Kidney (tissue), 13 donors: ENCODE measurements at regions not wholly inside any gene's neighbourhood (a gene's known extent, or its start where the extent isn't known, plus 50 kb on each side); places are given as distances from the start of the nearest gene placed in this dataset.

Experiments
- DNase-seq, 5 donors: peaks; one replicate each; pipeline ENCODE4 v3.0.0-alpha.2; 2013 to 2020
- FAIRE-seq: peaks from 2 replicates; lab custom pipeline; 2012; peaks lifted over from hg19 to GRCh38; lab: Jason Lieb, UNC
- H3K27ac ChIP-seq, 2 donors: one replicate each; pipeline ENCODE4 v1.7.0; 2013; ENCODE audit warnings: low read depth in 2 of 2, low read length in 2 of 2, inconsistent platforms in 1 of 2
- H3K27me3 ChIP-seq: one replicate; pipeline ENCODE4 v1.7.1; 2013; ENCODE audit warnings: low read length, inconsistent platforms; ENCODE audit not compliant: control insufficient read depth, insufficient read depth
- H3K36me3 ChIP-seq, 3 donors: one replicate each; pipeline versions ENCODE4 v1.7.0 to v1.7.1; 2013; ENCODE audit warnings: low read length in 3 of 3, control low read depth in 1 of 3, inconsistent platforms in 1 of 3; ENCODE audit not compliant: insufficient read depth in 3 of 3, control insufficient read depth in 2 of 3
- H3K4me1 ChIP-seq, 3 donors: one replicate each; pipeline versions ENCODE4 v1.7.0 to v1.7.1; 2013; ENCODE audit warnings: low read length in 3 of 3, inconsistent platforms in 1 of 3, low read depth in 1 of 3; ENCODE audit not compliant: control insufficient read depth in 2 of 3, insufficient read depth in 2 of 3
- H3K4me3 ChIP-seq, 3 donors: one replicate each; pipeline versions ENCODE4 v1.7.0 to v1.8.1; 2013; ENCODE audit warnings: low read length in 3 of 3, control low read depth in 1 of 3, inconsistent platforms in 1 of 3
- H3K9ac ChIP-seq, 3 donors: one replicate each; pipeline versions ENCODE4 v1.7.0 to v1.7.1; 2013; ENCODE audit warnings: low read length in 3 of 3, control low read depth in 1 of 3, inconsistent platforms in 1 of 3
- H3K9me3 ChIP-seq, 3 donors: one replicate each; pipeline versions ENCODE4 v1.7.0 to v1.7.1; 2013; ENCODE audit warnings: low read length in 3 of 3, control low read depth in 1 of 3, inconsistent platforms in 1 of 3; ENCODE audit not compliant: control insufficient read depth in 2 of 3, insufficient read depth in 1 of 3
- intact Hi-C: fragments of 100-400 bp; cut with DNase I; formaldehyde crosslinking; loops from one replicate; pipeline ENCODE4 v1.11.1; 2022
- TF ChIP-seq, protein P1 (sequence below): IDR thresholded peaks from 3 replicates; pipeline ENCODE4 v1.5.1; 2012; ENCODE audit warnings: mild to moderate bottlenecking, moderate library complexity, borderline replicate concordance; ENCODE audit not compliant: insufficient read depth; ENCODE audit errors: extremely low read depth
- donor health status: control.
- donor health status: control.
- donor health status: control.
- donor health status: control.
- donor health status: control.
- donor health status: DM: yes; HTN: yes; CAD: no.
- donor health status: Normal renal cell carcinoma (clear cell type).

DNA sequence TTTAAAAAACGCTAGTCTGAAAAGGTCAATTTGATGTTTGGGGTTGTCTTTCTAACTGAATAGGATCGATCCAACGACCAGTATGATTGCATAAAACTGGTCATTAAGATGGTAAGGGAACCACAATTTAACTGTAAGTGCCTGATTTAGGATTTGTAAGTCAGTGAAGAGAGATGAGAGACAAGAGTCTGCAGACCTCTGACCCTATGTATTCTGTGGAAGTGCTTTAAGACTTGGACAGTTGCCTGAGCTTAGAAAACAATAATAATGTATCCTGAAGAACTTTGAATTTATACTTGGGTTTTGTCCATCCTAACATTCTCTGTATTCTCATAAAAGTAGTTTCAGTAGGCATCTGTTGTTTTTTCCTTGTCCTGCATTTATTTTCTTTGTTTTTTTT lies 221.4 kb upstream of the SUCLG2 start:
- no peak overlapping the region for H3K4me3 ChIP-seq
- no peak for FAIRE-seq
- no peak for DNase-seq
- H3K9ac ChIP-seq = no peak overlapping the region
- H3K27me3 ChIP-seq = no peaks in the 10 kb centered on the region
- H3K4me1 ChIP-seq = no peaks in the 10 kb centered on the region
- H3K9me3 ChIP-seq = no peaks in the 10 kb centered on the region
- H3K27ac ChIP-seq = no peak overlapping the region
- intact Hi-C loops = no loop called here
- TF ChIP-seq, protein P1, sequence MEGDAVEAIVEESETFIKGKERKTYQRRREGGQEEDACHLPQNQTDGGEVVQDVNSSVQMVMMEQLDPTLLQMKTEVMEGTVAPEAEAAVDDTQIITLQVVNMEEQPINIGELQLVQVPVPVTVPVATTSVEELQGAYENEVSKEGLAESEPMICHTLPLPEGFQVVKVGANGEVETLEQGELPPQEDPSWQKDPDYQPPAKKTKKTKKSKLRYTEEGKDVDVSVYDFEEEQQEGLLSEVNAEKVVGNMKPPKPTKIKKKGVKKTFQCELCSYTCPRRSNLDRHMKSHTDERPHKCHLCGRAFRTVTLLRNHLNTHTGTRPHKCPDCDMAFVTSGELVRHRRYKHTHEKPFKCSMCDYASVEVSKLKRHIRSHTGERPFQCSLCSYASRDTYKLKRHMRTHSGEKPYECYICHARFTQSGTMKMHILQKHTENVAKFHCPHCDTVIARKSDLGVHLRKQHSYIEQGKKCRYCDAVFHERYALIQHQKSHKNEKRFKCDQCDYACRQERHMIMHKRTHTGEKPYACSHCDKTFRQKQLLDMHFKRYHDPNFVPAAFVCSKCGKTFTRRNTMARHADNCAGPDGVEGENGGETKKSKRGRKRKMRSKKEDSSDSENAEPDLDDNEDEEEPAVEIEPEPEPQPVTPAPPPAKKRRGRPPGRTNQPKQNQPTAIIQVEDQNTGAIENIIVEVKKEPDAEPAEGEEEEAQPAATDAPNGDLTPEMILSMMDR = no peak
- no peaks in the 10 kb centered on the region for H3K36me3 ChIP-seq

- TF ChIP-seq, protein P1 = no peak
- intact Hi-C loops = no loop called here
- H3K27me3 ChIP-seq = no peaks in the 10 kb centered on the region
- no peaks in the 10 kb centered on the region for H3K36me3 ChIP-seq
- DNase-seq (no peak), FAIRE-seq (no peak)
- no peaks in the 10 kb centered on the region for H3K9me3 ChIP-seq
- no peak overlapping the region for H3K9ac ChIP-seq
- H3K27ac ChIP-seq = no peak overlapping the region
- H3K4me1 ChIP-seq = no peaks in the 10 kb centered on the region
- H3K4me3 ChIP-seq = no peak overlapping the region
Measured at GRCh38 chr3:67875338-67875737, 220.9 kb upstream of the SUCLG2 start.

- intact Hi-C loops = no loop called here
- Histone ChIP-seq H3K27me3 (no peaks in the 10 kb centered on the region), H3K4me3 (no peak overlapping the region), H3K27ac (no peak overlapping the region), H3K9ac (no peak overlapping the region), H3K36me3 (no peaks in the 10 kb centered on the region), H3K9me3 (no peaks in the 10 kb centered on the region), H3K4me1 (no peaks in the 10 kb centered on the region)
- TF ChIP-seq, protein P1 = no peak
- no peak for DNase-seq
- no peak for FAIRE-seq
Measured at GRCh38 chr3:67870477-67870876, 216.1 kb upstream of the SUCLG2 start.

DNA sequence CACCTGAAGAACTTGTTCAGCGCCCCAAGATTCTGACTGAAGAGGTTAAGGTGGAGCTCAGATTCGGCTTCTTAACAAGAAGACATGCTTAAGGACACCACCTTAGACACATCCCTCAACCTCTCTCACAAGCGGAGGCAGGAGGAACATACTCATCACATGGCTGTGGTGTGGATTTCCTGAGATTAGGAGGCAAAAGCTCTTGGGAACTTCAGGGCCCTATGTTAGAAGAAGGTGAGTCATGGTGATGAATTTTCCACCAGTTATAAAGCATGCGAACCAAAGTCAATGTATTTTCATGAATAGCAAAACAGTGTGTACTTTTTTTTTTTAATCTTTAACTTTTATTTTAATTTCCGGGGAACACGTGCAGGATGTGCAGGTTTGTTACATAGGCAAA lies 212.2 kb upstream of the SUCLG2 start:
- H3K4me1 ChIP-seq = no peaks in the 10 kb centered on the region
- no peaks in the 10 kb centered on the region for H3K9me3 ChIP-seq
- no peaks in the 10 kb centered on the region for H3K36me3 ChIP-seq
- no peak for FAIRE-seq
- DNase-seq = no peak
- no peak overlapping the region for H3K9ac ChIP-seq
- TF ChIP-seq, protein P1 = no peak
- no peak overlapping the region for H3K4me3 ChIP-seq
- H3K27ac ChIP-seq = no peak overlapping the region
- H3K27me3 ChIP-seq = no peaks in the 10 kb centered on the region
- intact Hi-C loops = no loop called here
